HepG2 (cell line): ENCODE measurements at regions not wholly inside any gene's neighbourhood (a gene's known extent, or its start where the extent isn't known, plus 50 kb on each side); places are given as distances from the start of the nearest gene placed in this dataset.

ENCODE experiments used
- ATAC-seq: fragments of 200-7000 bp; cut with Tn5 transposase; 3 replicates; pipeline ENCODE4 v1.9.1; 2020; ENCODE audit warnings: mild to moderate bottlenecking, moderate library complexity
- BruUV-seq: library from RNA; stranded (reverse); fragments of 400-500 nt; replicated peaks from 2 replicates; lab custom pipeline; 2021; lab: Mats Ljungman, UMichigan
- CTCF ChIA-PET: fragments of 300-600 bp; formaldehyde crosslinking; extraction: SDS; loops from one replicate; lab custom pipeline; 2021; ENCODE audit warnings: low total read pairs, inconsistent platforms, low intra/inter-chr PET ratio; lab: Yijun Ruan, JAX
- POLR2A ChIA-PET: fragments of 350-600 bp; sonication (Branson Sonifier 250); formaldehyde crosslinking; loops from one replicate; lab custom pipeline; 2020; ENCODE audit warnings: antibody characterized with exemption, inconsistent platforms; lab: Yijun Ruan, JAX
- DNase-seq: peaks from one replicate; pipeline ENCODE4 v3.0.0-alpha.2; 2015; ENCODE audit warnings: low spot score
- FAIRE-seq: peaks from 3 replicates; lab custom pipeline; 2011; peaks lifted over from hg19 to GRCh38; lab: Jason Lieb, UNC
- H2AFZ ChIP-seq: one replicate; pipeline ENCODE4 v1.6.1; 2011; ENCODE audit warnings: low read length, inconsistent platforms
- H3K27ac ChIP-seq: fragments of 300-600 bp; 3 replicates; pipeline ENCODE4 v1.8.0; 2011; ENCODE audit warnings: mixed run types, mild to moderate bottlenecking, mixed read lengths, low read length, inconsistent platforms; ENCODE audit not compliant: insufficient read depth; ENCODE audit errors: extremely low read length
- H3K27me3 ChIP-seq, 2 experiments: fragments of 200-600 bp in 1 of 2; 2 replicates in 1 of 2; 3 replicates in 1 of 2; pipeline versions ENCODE4 v1.6.0 to v1.8.0; 2011; ENCODE audit warnings: low read length in 2 of 2, mild to moderate bottlenecking in 2 of 2, moderate library complexity in 2 of 2, inconsistent platforms in 1 of 2; ENCODE audit not compliant: insufficient read depth in 2 of 2, control insufficient read depth in 1 of 2
- H3K36me3 ChIP-seq, 2 experiments: fragments of 200-600 bp in 1 of 2; replicated peaks in 1 of 2; 2 replicates in 1 of 2; 3 replicates in 1 of 2; pipeline versions ENCODE4 v1.5.1 to v1.8.0; 2011; ENCODE audit warnings: low read length in 2 of 2, inconsistent platforms in 1 of 2; ENCODE audit not compliant: insufficient read depth in 2 of 2, control insufficient read depth in 1 of 2
- H3K4me1 ChIP-seq: 2 replicates; pipeline ENCODE4 v1.5.1; 2012; ENCODE audit warnings: low read length, inconsistent platforms; ENCODE audit not compliant: insufficient read depth
- H3K4me2 ChIP-seq: 2 replicates; pipeline ENCODE4 v1.6.0; 2011; ENCODE audit warnings: low read depth, low read length, inconsistent platforms
- H3K4me3 ChIP-seq, 3 experiments: fragments of 200-600 bp in 1 of 3; sonication (generic), shearing (Covaris generic) in 1 of 3; replicated peaks in 1 of 3; 2 replicates each; pipeline ENCODE4 v1.5.1; 2011 to 2016; ENCODE audit warnings: low read length in 3 of 3, inconsistent platforms in 2 of 3, low read depth in 2 of 3, mild to moderate bottlenecking in 2 of 3, control low read depth in 1 of 3, mixed read lengths in 1 of 3; ENCODE audit not compliant: insufficient read depth in 1 of 3
- H3K79me2 ChIP-seq: one replicate; pipeline ENCODE4 v1.6.1; 2011; ENCODE audit warnings: low read length, inconsistent platforms; ENCODE audit not compliant: insufficient read depth
- H3K9ac ChIP-seq: 2 replicates; pipeline ENCODE4 v1.6.0; 2011; ENCODE audit warnings: mild to moderate bottlenecking, low read depth, low read length, inconsistent platforms; ENCODE audit not compliant: insufficient read depth
- H3K9me3 ChIP-seq: 2 replicates; pipeline ENCODE4 v1.5.1; 2012; ENCODE audit warnings: mild to moderate bottlenecking, low read length
- H4K20me1 ChIP-seq: 2 replicates; pipeline ENCODE4 v1.6.0; 2011; ENCODE audit warnings: inconsistent platforms, mild to moderate bottlenecking, low read length, moderate library complexity; ENCODE audit not compliant: insufficient read depth
- AGO1 ChIP-seq: fragments of 200-400 bp; formaldehyde crosslinking; IDR thresholded peaks from 2 replicates; pipeline ENCODE4 v1.6.1; 2017; ENCODE audit warnings: mild to moderate bottlenecking, low read depth, low read length, moderate library complexity; ENCODE audit not compliant: poor library complexity, severe bottlenecking
- CC2D1A ChIP-seq: sonication (generic); formaldehyde crosslinking; IDR thresholded peaks from 2 replicates; pipeline ENCODE4 v1.8.1; 2023; ENCODE audit warnings: mild to moderate bottlenecking, missing genetic modification reagents
- DPF2 ChIP-seq: sonication (generic); formaldehyde crosslinking; IDR thresholded peaks from 2 replicates; pipeline ENCODE4 v1.4.0; 2020; ENCODE audit warnings: mild to moderate bottlenecking, low read depth, missing genetic modification reagents, borderline replicate concordance
- KAT8 ChIP-seq: IDR thresholded peaks from 2 replicates; pipeline ENCODE4 v1.6.1; 2016; ENCODE audit warnings: missing genetic modification reagents, missing compliant biosample characterization
- MBD4 ChIP-seq: IDR thresholded peaks from 2 replicates; pipeline ENCODE4 v1.6.1; 2012; ENCODE audit warnings: low read length, inconsistent platforms, borderline replicate concordance
- NCOR1 ChIP-seq: fragments of 200-600 bp; sonication (generic); IDR thresholded peaks from 2 replicates; pipeline ENCODE4 v1.7.0; 2017; ENCODE audit warnings: antibody characterized with exemption, low read length, borderline replicate concordance
- PHF20 ChIP-seq: sonication (generic); formaldehyde crosslinking; IDR thresholded peaks from 2 replicates; pipeline ENCODE4 v1.5.0; 2020; ENCODE audit warnings: mild to moderate bottlenecking, missing genetic modification reagents
- ZFP37 ChIP-seq: sonication (generic); formaldehyde crosslinking; IDR thresholded peaks from 2 replicates; pipeline ENCODE4 v1.4.0; 2020; ENCODE audit warnings: missing genetic modification reagents, borderline replicate concordance
- ZNF292 ChIP-seq: sonication (generic); formaldehyde crosslinking; IDR thresholded peaks from 2 replicates; pipeline ENCODE4 v1.8.1; 2022; ENCODE audit warnings: mild to moderate bottlenecking, low read depth, missing genetic modification reagents, borderline replicate concordance
- WGBS: methylation state at CpG from one replicate; pipeline ENCODE4 v1.1.6; 2017; ENCODE audit warnings: low lambda C conversion rate; 5-methylcytosine and 5-hydroxymethylcytosine counted together
- in situ Hi-C: cut with HindIII; loops from 2 replicates; pipeline ENCODE4 v1.10.0; 2017; ENCODE audit warnings: low pct_unique_long_range_greater_than_20kb; ENCODE audit not compliant: extremely low pct_ligation_motif_present
- intact Hi-C: fragments of 100-400 bp; cut with micrococcal nuclease; formaldehyde crosslinking; loops from one replicate; pipeline ENCODE4 v1.10.0; 2022; ENCODE audit not compliant: unreplicated experiment
- TF ChIP-seq, protein P1 (sequence below): sonication (generic); formaldehyde crosslinking; IDR thresholded peaks from 2 replicates; pipeline ENCODE4 v1.4.0; 2020; ENCODE audit warnings: missing genetic modification reagents
- TF ChIP-seq, protein P2 (sequence below): sonication (generic); formaldehyde crosslinking; IDR thresholded peaks from 2 replicates; pipeline ENCODE4; 2020; ENCODE audit warnings: missing genetic modification reagents, mild to moderate bottlenecking, borderline replicate concordance
- TF ChIP-seq, protein P3 (sequence below): sonication (generic); formaldehyde crosslinking; IDR thresholded peaks from 2 replicates; pipeline ENCODE4 v1.5.0; 2020; ENCODE audit warnings: mild to moderate bottlenecking, missing genetic modification reagents, moderate library complexity

DNA sequence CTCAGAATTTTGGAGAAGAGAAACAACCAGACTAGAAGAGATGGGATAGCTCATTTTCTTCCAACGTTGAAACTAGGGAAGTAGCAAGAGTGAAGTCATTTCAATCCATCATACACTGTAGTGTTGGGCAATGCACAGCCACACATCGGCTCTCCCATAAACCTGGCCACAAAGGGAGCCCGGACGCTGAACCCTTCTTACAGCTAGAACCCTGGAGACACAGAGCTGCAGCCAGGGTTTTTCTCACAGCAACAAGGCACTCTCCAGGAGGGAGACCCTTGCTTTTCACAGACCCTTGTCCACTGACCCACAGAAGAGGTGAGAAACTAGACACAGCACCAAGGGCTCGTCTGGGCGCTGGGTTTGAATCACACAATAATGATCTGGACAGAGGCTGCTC lies 101.4 kb upstream of the FSTL4 start:
- Histone ChIP-seq H3K36me3 (no peaks in the 10 kb centered on the region), H3K9ac (no peak overlapping the region), H2AFZ (no peak overlapping the region), H4K20me1 (no peaks in the 10 kb centered on the region), H3K4me3 (no peak overlapping the region), H3K79me2 (no peaks in the 10 kb centered on the region), H3K4me2 (no peak overlapping the region), H3K27ac (no peak overlapping the region), H3K9me3 (no peaks in the 10 kb centered on the region), H3K4me1 (no peaks in the 10 kb centered on the region), H3K27me3 (no peaks in the 10 kb centered on the region; a peak in 1 of 5 replicates)
- TF ChIP-seq DPF2 (no peak), AGO1 (no peak), PHF20 (CRISPR knock-in tag) (no peak), MBD4 (no peak), KAT8 (CRISPR knock-in tag) (no peak), NCOR1 (no peak), CC2D1A (CRISPR knock-in tag) (no peak), ZNF292 (no peak), ZFP37 (CRISPR knock-in tag) (no peak)
- TF ChIP-seq, protein P1, sequence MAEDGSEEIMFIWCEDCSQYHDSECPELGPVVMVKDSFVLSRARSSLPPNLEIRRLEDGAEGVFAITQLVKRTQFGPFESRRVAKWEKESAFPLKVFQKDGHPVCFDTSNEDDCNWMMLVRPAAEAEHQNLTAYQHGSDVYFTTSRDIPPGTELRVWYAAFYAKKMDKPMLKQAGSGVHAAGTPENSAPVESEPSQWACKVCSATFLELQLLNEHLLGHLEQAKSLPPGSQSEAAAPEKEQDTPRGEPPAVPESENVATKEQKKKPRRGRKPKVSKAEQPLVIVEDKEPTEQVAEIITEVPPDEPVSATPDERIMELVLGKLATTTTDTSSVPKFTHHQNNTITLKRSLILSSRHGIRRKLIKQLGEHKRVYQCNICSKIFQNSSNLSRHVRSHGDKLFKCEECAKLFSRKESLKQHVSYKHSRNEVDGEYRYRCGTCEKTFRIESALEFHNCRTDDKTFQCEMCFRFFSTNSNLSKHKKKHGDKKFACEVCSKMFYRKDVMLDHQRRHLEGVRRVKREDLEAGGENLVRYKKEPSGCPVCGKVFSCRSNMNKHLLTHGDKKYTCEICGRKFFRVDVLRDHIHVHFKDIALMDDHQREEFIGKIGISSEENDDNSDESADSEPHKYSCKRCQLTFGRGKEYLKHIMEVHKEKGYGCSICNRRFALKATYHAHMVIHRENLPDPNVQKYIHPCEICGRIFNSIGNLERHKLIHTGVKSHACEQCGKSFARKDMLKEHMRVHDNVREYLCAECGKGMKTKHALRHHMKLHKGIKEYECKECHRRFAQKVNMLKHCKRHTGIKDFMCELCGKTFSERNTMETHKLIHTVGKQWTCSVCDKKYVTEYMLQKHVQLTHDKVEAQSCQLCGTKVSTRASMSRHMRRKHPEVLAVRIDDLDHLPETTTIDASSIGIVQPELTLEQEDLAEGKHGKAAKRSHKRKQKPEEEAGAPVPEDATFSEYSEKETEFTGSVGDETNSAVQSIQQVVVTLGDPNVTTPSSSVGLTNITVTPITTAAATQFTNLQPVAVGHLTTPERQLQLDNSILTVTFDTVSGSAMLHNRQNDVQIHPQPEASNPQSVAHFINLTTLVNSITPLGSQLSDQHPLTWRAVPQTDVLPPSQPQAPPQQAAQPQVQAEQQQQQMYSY (CRISPR knock-in tag) = no peak
- TF ChIP-seq, protein P2, sequence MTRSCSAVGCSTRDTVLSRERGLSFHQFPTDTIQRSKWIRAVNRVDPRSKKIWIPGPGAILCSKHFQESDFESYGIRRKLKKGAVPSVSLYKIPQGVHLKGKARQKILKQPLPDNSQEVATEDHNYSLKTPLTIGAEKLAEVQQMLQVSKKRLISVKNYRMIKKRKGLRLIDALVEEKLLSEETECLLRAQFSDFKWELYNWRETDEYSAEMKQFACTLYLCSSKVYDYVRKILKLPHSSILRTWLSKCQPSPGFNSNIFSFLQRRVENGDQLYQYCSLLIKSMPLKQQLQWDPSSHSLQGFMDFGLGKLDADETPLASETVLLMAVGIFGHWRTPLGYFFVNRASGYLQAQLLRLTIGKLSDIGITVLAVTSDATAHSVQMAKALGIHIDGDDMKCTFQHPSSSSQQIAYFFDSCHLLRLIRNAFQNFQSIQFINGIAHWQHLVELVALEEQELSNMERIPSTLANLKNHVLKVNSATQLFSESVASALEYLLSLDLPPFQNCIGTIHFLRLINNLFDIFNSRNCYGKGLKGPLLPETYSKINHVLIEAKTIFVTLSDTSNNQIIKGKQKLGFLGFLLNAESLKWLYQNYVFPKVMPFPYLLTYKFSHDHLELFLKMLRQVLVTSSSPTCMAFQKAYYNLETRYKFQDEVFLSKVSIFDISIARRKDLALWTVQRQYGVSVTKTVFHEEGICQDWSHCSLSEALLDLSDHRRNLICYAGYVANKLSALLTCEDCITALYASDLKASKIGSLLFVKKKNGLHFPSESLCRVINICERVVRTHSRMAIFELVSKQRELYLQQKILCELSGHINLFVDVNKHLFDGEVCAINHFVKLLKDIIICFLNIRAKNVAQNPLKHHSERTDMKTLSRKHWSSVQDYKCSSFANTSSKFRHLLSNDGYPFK (CRISPR knock-in tag) = no peak
- TF ChIP-seq, protein P3, sequence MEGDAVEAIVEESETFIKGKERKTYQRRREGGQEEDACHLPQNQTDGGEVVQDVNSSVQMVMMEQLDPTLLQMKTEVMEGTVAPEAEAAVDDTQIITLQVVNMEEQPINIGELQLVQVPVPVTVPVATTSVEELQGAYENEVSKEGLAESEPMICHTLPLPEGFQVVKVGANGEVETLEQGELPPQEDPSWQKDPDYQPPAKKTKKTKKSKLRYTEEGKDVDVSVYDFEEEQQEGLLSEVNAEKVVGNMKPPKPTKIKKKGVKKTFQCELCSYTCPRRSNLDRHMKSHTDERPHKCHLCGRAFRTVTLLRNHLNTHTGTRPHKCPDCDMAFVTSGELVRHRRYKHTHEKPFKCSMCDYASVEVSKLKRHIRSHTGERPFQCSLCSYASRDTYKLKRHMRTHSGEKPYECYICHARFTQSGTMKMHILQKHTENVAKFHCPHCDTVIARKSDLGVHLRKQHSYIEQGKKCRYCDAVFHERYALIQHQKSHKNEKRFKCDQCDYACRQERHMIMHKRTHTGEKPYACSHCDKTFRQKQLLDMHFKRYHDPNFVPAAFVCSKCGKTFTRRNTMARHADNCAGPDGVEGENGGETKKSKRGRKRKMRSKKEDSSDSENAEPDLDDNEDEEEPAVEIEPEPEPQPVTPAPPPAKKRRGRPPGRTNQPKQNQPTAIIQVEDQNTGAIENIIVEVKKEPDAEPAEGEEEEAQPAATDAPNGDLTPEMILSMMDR = no peak
- BruUV-seq = no TSS peak
- ChIA-PET CTCF (no interaction called here), POLR2A (no interaction called here)
- ATAC-seq = no peak
- in situ Hi-C loops (no loop called here), intact Hi-C loops (no loop called here)
- 19% methylated on average over 4 of the region's 6 CpGs for WGBS
- no peak for FAIRE-seq
- no peak for DNase-seq
